ENCODE measurements at regions not wholly inside any gene's neighbourhood (a gene's known extent, or its start where the extent isn't known, plus 50 kb on each side); places are given as distances from the start of the nearest gene placed in this dataset.

GRCh38 chr11:116061322-116061721 is 557.1 kb upstream of the CADM1 start:
- Histone ChIP-seq H3K9ac (ENCODE audit: low read length in 5 of 5) (no peak overlapping the region), H3K36me3 (ENCODE audit: control insufficient read depth in 5 of 5, insufficient read depth in 5 of 5, low read length in 5 of 5) (no peaks in the 10 kb centered on the region), H3K4me3 (ENCODE audit: low read depth in 1 of 5, low read length in 5 of 5) (no peak overlapping the region), H3K9me3 (ENCODE audit: control insufficient read depth in 5 of 5, low read length in 5 of 5) (no peaks in the 10 kb centered on the region), H3K27ac (ENCODE audit: low read depth, low read length) (no peak overlapping the region), H3K27me3 (ENCODE audit: control insufficient read depth in 5 of 5, insufficient read depth in 4 of 5, low read length in 5 of 5) (peaks cover 3 to 17% (median 9%) of the 10 kb centered on the region in 5 donors), H3K4me1 (ENCODE audit: control insufficient read depth in 5 of 5, insufficient read depth in 5 of 5, low read length in 5 of 5) (peaks cover 0 to 9% (median 1%) of the 10 kb centered on the region in 5 donors)

- peaks cover 0 to 9% (median 1%) of the 10 kb centered on the region in 5 donors for H3K4me1 ChIP-seq (ENCODE audit: control insufficient read depth in 5 of 5, insufficient read depth in 5 of 5, low read length in 5 of 5)
- H3K4me3 ChIP-seq (ENCODE audit: low read depth in 1 of 5, low read length in 5 of 5) = no peak overlapping the region
- H3K27ac ChIP-seq (ENCODE audit: low read depth, low read length) = no peak overlapping the region
- H3K9ac ChIP-seq (ENCODE audit: low read length in 5 of 5) = no peak overlapping the region
- peaks cover 0 to 16% (median 11%) of the 10 kb centered on the region in 5 donors for H3K27me3 ChIP-seq (ENCODE audit: control insufficient read depth in 5 of 5, insufficient read depth in 4 of 5, low read length in 5 of 5)
- H3K9me3 ChIP-seq (ENCODE audit: control insufficient read depth in 5 of 5, low read length in 5 of 5) = no peaks in the 10 kb centered on the region
- no peaks in the 10 kb centered on the region for H3K36me3 ChIP-seq (ENCODE audit: control insufficient read depth in 5 of 5, insufficient read depth in 5 of 5, low read length in 5 of 5)
Measured at GRCh38 chr11:116059919-116060318, 555.7 kb upstream of the CADM1 start.

GRCh38 chr11:116057000-116057399 is 552.8 kb upstream of the CADM1 start:
- no peaks in the 10 kb centered on the region for H3K9me3 ChIP-seq (ENCODE audit: control insufficient read depth in 5 of 5, low read length in 5 of 5)
- H3K9ac ChIP-seq (ENCODE audit: low read length in 5 of 5) = no peak overlapping the region
- H3K27me3 ChIP-seq (ENCODE audit: control insufficient read depth in 5 of 5, insufficient read depth in 4 of 5, low read length in 5 of 5) = peaks cover 0 to 21% (median 6%) of the 10 kb centered on the region in 5 donors
- no peak overlapping the region for H3K27ac ChIP-seq (ENCODE audit: low read depth, low read length)
- no peak overlapping the region for H3K4me3 ChIP-seq (ENCODE audit: low read depth in 1 of 5, low read length in 5 of 5)
- H3K4me1 ChIP-seq (ENCODE audit: control insufficient read depth in 5 of 5, insufficient read depth in 5 of 5, low read length in 5 of 5) = no peaks in the 10 kb centered on the region
- H3K36me3 ChIP-seq (ENCODE audit: control insufficient read depth in 5 of 5, insufficient read depth in 5 of 5, low read length in 5 of 5) = no peaks in the 10 kb centered on the region

- Histone ChIP-seq H3K27ac (ENCODE audit: low read depth, low read length) (no peak overlapping the region), H3K36me3 (ENCODE audit: control insufficient read depth in 5 of 5, insufficient read depth in 5 of 5, low read length in 5 of 5) (no peaks in the 10 kb centered on the region), H3K9me3 (ENCODE audit: control insufficient read depth in 5 of 5, low read length in 5 of 5) (no peaks in the 10 kb centered on the region), H3K27me3 (ENCODE audit: control insufficient read depth in 5 of 5, insufficient read depth in 4 of 5, low read length in 5 of 5) (peaks cover 0 to 23% (median 4%) of the 10 kb centered on the region in 5 donors), H3K4me3 (ENCODE audit: low read depth in 1 of 5, low read length in 5 of 5) (no peak overlapping the region), H3K4me1 (ENCODE audit: control insufficient read depth in 5 of 5, insufficient read depth in 5 of 5, low read length in 5 of 5) (no peaks in the 10 kb centered on the region), H3K9ac (ENCODE audit: low read length in 5 of 5) (no peak overlapping the region)
Measured at GRCh38 chr11:116055064-116055463, 550.8 kb upstream of the CADM1 start.

GRCh38 chr11:116053548-116053919 is 549.3 kb upstream of the CADM1 start:
- H3K9ac ChIP-seq (ENCODE audit: low read length in 5 of 5) = no peak overlapping the region
- no peak overlapping the region for H3K27ac ChIP-seq (ENCODE audit: low read depth, low read length)
- peaks cover 0 to 23% (median 4%) of the 10 kb centered on the region in 5 donors for H3K27me3 ChIP-seq (ENCODE audit: control insufficient read depth in 5 of 5, insufficient read depth in 4 of 5, low read length in 5 of 5)
- no peaks in the 10 kb centered on the region for H3K36me3 ChIP-seq (ENCODE audit: control insufficient read depth in 5 of 5, insufficient read depth in 5 of 5, low read length in 5 of 5)
- no peaks in the 10 kb centered on the region for H3K4me1 ChIP-seq (ENCODE audit: control insufficient read depth in 5 of 5, insufficient read depth in 5 of 5, low read length in 5 of 5)
- no peaks in the 10 kb centered on the region for H3K9me3 ChIP-seq (ENCODE audit: control insufficient read depth in 5 of 5, low read length in 5 of 5)
- no peak overlapping the region for H3K4me3 ChIP-seq (ENCODE audit: low read depth in 1 of 5, low read length in 5 of 5)

GRCh38 chr11:116052603-116053547 is 548.7 kb upstream of the CADM1 start:
- H3K9me3 ChIP-seq (ENCODE audit: control insufficient read depth in 5 of 5, low read length in 5 of 5) = no peaks in the 10 kb centered on the region
- no peak overlapping the region for H3K27ac ChIP-seq (ENCODE audit: low read depth, low read length)
- H3K27me3 ChIP-seq (ENCODE audit: control insufficient read depth in 5 of 5, insufficient read depth in 4 of 5, low read length in 5 of 5) = peaks cover 0 to 23% (median 7%) of the 10 kb centered on the region in 5 donors
- no peaks in the 10 kb centered on the region for H3K36me3 ChIP-seq (ENCODE audit: control insufficient read depth in 5 of 5, insufficient read depth in 5 of 5, low read length in 5 of 5)
- no peaks in the 10 kb centered on the region for H3K4me1 ChIP-seq (ENCODE audit: control insufficient read depth in 5 of 5, insufficient read depth in 5 of 5, low read length in 5 of 5)
- H3K9ac ChIP-seq (ENCODE audit: low read length in 5 of 5) = no peak overlapping the region
- H3K4me3 ChIP-seq (ENCODE audit: low read depth in 1 of 5, low read length in 5 of 5) = no peak overlapping the region

- H3K4me1 ChIP-seq (ENCODE audit: control insufficient read depth in 5 of 5, insufficient read depth in 5 of 5, low read length in 5 of 5) = no peaks in the 10 kb centered on the region
- no peak overlapping the region for H3K9ac ChIP-seq (ENCODE audit: low read length in 5 of 5)
- H3K27me3 ChIP-seq (ENCODE audit: control insufficient read depth in 5 of 5, insufficient read depth in 4 of 5, low read length in 5 of 5) = peaks cover 0 to 21% (median 7%) of the 10 kb centered on the region in 5 donors
- H3K36me3 ChIP-seq (ENCODE audit: control insufficient read depth in 5 of 5, insufficient read depth in 5 of 5, low read length in 5 of 5) = no peaks in the 10 kb centered on the region
- H3K9me3 ChIP-seq (ENCODE audit: control insufficient read depth in 5 of 5, low read length in 5 of 5) = no peaks in the 10 kb centered on the region
- no peak overlapping the region for H3K4me3 ChIP-seq (ENCODE audit: low read depth in 1 of 5, low read length in 5 of 5)
- no peak overlapping the region for H3K27ac ChIP-seq (ENCODE audit: low read depth, low read length)
Measured at GRCh38 chr11:116051494-116051893, 547.3 kb upstream of the CADM1 start.

GRCh38 chr11:116049383-116049782 is 545.2 kb upstream of the CADM1 start:
- H3K4me3 ChIP-seq (ENCODE audit: low read depth in 1 of 5, low read length in 5 of 5) = no peak overlapping the region
- H3K27ac ChIP-seq (ENCODE audit: low read depth, low read length) = no peak overlapping the region
- H3K9me3 ChIP-seq (ENCODE audit: control insufficient read depth in 5 of 5, low read length in 5 of 5) = no peaks in the 10 kb centered on the region

GRCh38 chr11:116046127-116046526 is 541.9 kb upstream of the CADM1 start:
- Histone ChIP-seq H3K9me3 (ENCODE audit: control insufficient read depth in 5 of 5, low read length in 5 of 5) (no peaks in the 10 kb centered on the region), H3K27me3 (ENCODE audit: control insufficient read depth in 5 of 5, insufficient read depth in 4 of 5, low read length in 5 of 5) (peaks cover 0 to 3% (median 2%) of the 10 kb centered on the region in 5 donors), H3K4me3 (ENCODE audit: low read depth in 1 of 5, low read length in 5 of 5) (no peak overlapping the region), H3K27ac (ENCODE audit: low read depth, low read length) (no peak overlapping the region), H3K36me3 (ENCODE audit: control insufficient read depth in 5 of 5, insufficient read depth in 5 of 5, low read length in 5 of 5) (no peaks in the 10 kb centered on the region), H3K9ac (ENCODE audit: low read length in 5 of 5) (no peak overlapping the region), H3K4me1 (ENCODE audit: control insufficient read depth in 5 of 5, insufficient read depth in 5 of 5, low read length in 5 of 5) (peaks cover 0 to 4% (median 0%) of the 10 kb centered on the region in 5 donors)

More at GRCh38 chr11:116049383-116049782, 545.2 kb upstream of the CADM1 start:
- Histone ChIP-seq H3K9ac (ENCODE audit: low read length in 5 of 5) (no peak overlapping the region), H3K4me1 (ENCODE audit: control insufficient read depth in 5 of 5, insufficient read depth in 5 of 5, low read length in 5 of 5) (no peaks in the 10 kb centered on the region), H3K27me3 (ENCODE audit: control insufficient read depth in 5 of 5, insufficient read depth in 4 of 5, low read length in 5 of 5) (peaks cover 2 to 13% (median 3%) of the 10 kb centered on the region in 5 donors), H3K36me3 (ENCODE audit: control insufficient read depth in 5 of 5, insufficient read depth in 5 of 5, low read length in 5 of 5) (no peaks in the 10 kb centered on the region)

- no peak overlapping the region for H3K9ac ChIP-seq (ENCODE audit: low read length in 5 of 5)
- H3K9me3 ChIP-seq (ENCODE audit: control insufficient read depth in 5 of 5, low read length in 5 of 5) = no peaks in the 10 kb centered on the region
- H3K4me3 ChIP-seq (ENCODE audit: low read depth in 1 of 5, low read length in 5 of 5) = no peak overlapping the region
- H3K4me1 ChIP-seq (ENCODE audit: control insufficient read depth in 5 of 5, insufficient read depth in 5 of 5, low read length in 5 of 5) = peaks cover 0 to 4% (median 0%) of the 10 kb centered on the region in 5 donors
- H3K36me3 ChIP-seq (ENCODE audit: control insufficient read depth in 5 of 5, insufficient read depth in 5 of 5, low read length in 5 of 5) = no peaks in the 10 kb centered on the region
- no peak overlapping the region for H3K27ac ChIP-seq (ENCODE audit: low read depth, low read length)
- H3K27me3 ChIP-seq (ENCODE audit: control insufficient read depth in 5 of 5, insufficient read depth in 4 of 5, low read length in 5 of 5) = peaks cover 0 to 3% (median 2%) of the 10 kb centered on the region in 5 donors
Measured at GRCh38 chr11:116044941-116045340, 540.7 kb upstream of the CADM1 start.
